Brain microvascular endothelial cell (primary cell): ENCODE measurements at regions not wholly inside any gene's neighbourhood (a gene's known extent, or its start where the extent isn't known, plus 50 kb on each side); places are given as distances from the start of the nearest gene placed in this dataset.

ENCODE experiments used
- DNase-seq: peaks from one replicate; pipeline ENCODE4 v3.0.0-alpha.2; 2020
- H3K27ac ChIP-seq: fragments of 250-450 bp; sonication (Bioruptor Pico); 2 replicates; pipeline ENCODE4 v1.5.1; 2020; ENCODE audit warnings: mild to moderate bottlenecking, moderate library complexity
- H3K27me3 ChIP-seq: fragments of 250-450 bp; sonication (Bioruptor Pico); replicated peaks from 2 replicates; pipeline ENCODE4 v1.5.1; 2020; ENCODE audit warnings: mild to moderate bottlenecking
- H3K36me3 ChIP-seq: fragments of 250-450 bp; sonication (Bioruptor Pico); replicated peaks from 2 replicates; pipeline ENCODE4 v1.5.1; 2020; ENCODE audit warnings: mild to moderate bottlenecking
- H3K4me3 ChIP-seq: 2 replicates; pipeline ENCODE4 v1.5.1; 2011; ENCODE audit warnings: low read depth, mild to moderate bottlenecking, control low read depth, low read length, moderate library complexity
- CTCF ChIP-seq: IDR thresholded peaks from 2 replicates; pipeline ENCODE4 v1.5.1; 2011; ENCODE audit warnings: low read depth, mild to moderate bottlenecking, moderate library complexity, low read length, control low read depth, inconsistent platforms; ENCODE audit errors: missing control alignments
- in situ Hi-C: cut with HindIII; loops from 2 replicates; pipeline ENCODE4 v1.10.0; 2017; ENCODE audit warnings: low sequenced_read_pairs, low pct_ligation_motif_present

- no peaks in the 10 kb centered on the region for H3K27me3 ChIP-seq
- DNase-seq, result no peak
- in situ Hi-C loops, result no loop called here
- H3K36me3 ChIP-seq, result no peaks in the 10 kb centered on the region
- no peak overlapping the region for H3K27ac ChIP-seq
- H3K4me3 ChIP-seq, result no peak overlapping the region
- no peak for TF ChIP-seq CTCF
These were observed 794.5 kb downstream of the DSC3 start for GRCh38 chr18:30248056-30248455.

- Histone ChIP-seq H3K27me3 (no peaks in the 10 kb centered on the region), H3K4me3 (no peak overlapping the region), H3K36me3 (no peaks in the 10 kb centered on the region), H3K27ac (no peak overlapping the region)
- in situ Hi-C loops, result no loop called here
- TF ChIP-seq CTCF, result no peak
- DNase-seq, result no peak
These were observed 796.6 kb downstream of the DSC3 start for GRCh38 chr18:30245766-30246455.

GRCh38 chr18:30234755-30235154, 807.8 kb downstream of the DSC3 start:
- no peak for TF ChIP-seq CTCF
- H3K4me3 ChIP-seq, result no peak overlapping the region
- H3K27me3 ChIP-seq, result no peaks in the 10 kb centered on the region
- H3K27ac ChIP-seq, result no peak overlapping the region
- DNase-seq, result no peak
- H3K36me3 ChIP-seq, result no peaks in the 10 kb centered on the region
- in situ Hi-C loops, result no loop called here

GRCh38 chr18:30211112-30211511, 831.4 kb downstream of the DSC3 start:
- Histone ChIP-seq H3K27ac (no peak overlapping the region), H3K27me3 (no peaks in the 10 kb centered on the region), H3K36me3 (no peaks in the 10 kb centered on the region), H3K4me3 (no peak overlapping the region)
- in situ Hi-C loops, result no loop called here
- no peak for TF ChIP-seq CTCF
- no peak for DNase-seq

- in situ Hi-C loops, result no loop called here
- DNase-seq, result no peak
- TF ChIP-seq CTCF, result no peak
- Histone ChIP-seq H3K4me3 (no peak overlapping the region), H3K36me3 (no peaks in the 10 kb centered on the region), H3K27ac (no peak overlapping the region), H3K27me3 (no peaks in the 10 kb centered on the region)
These were observed 834.0 kb downstream of the DSC3 start for GRCh38 chr18:30208546-30208945.

- no peak overlapping the region for H3K27ac ChIP-seq
- in situ Hi-C loops, result no loop called here
These were observed 850.3 kb downstream of the DSC3 start for GRCh38 chr18:30192216-30192615.

More at GRCh38 chr18:30192216-30192615, 850.3 kb downstream of the DSC3 start:
- H3K4me3 ChIP-seq, result no peak overlapping the region
- H3K27me3 ChIP-seq, result no peaks in the 10 kb centered on the region
- DNase-seq, result no peak
- no peaks in the 10 kb centered on the region for H3K36me3 ChIP-seq
- TF ChIP-seq CTCF, result no peak
